SU-DHL-6 (cell line): ENCODE measurements at regions not wholly inside any gene's neighbourhood (a gene's known extent, or its start where the extent isn't known, plus 50 kb on each side); places are given as distances from the start of the nearest gene placed in this dataset.

Experiments used
- CTCF ChIP-seq: fragments of 200-600 bp; sonication (generic); IDR thresholded peaks from one replicate; pipeline ENCODE4 v1.5.1; 2017; ENCODE audit warnings: antibody characterized with exemption, mild to moderate bottlenecking, low read length, moderate library complexity; ENCODE audit not compliant: insufficient read depth, poor library complexity, severe bottlenecking
- EZH2phosphoT487 ChIP-seq: fragments of 200-600 bp; sonication (generic), shearing (Covaris generic); conservative IDR thresholded peaks from 2 replicates; pipeline ENCODE4 v1.6.1; 2018; ENCODE audit warnings: mild to moderate bottlenecking, antibody characterized with exemption, low read length, moderate library complexity, mixed read lengths

GRCh38 chr2:12493031-12493513 is 223.7 kb upstream of the TRIB2 start:
- TF ChIP-seq CTCF (no peak), EZH2phosphoT487 (no peak)
